ENCODE measurements at regions not wholly inside any gene's neighbourhood (a gene's known extent, or its start where the extent isn't known, plus 50 kb on each side); places are given as distances from the start of the nearest gene placed in this dataset.
A peak's percentile ranks its signal among the peaks of the same experiment; 100 is the strongest.

DNA sequence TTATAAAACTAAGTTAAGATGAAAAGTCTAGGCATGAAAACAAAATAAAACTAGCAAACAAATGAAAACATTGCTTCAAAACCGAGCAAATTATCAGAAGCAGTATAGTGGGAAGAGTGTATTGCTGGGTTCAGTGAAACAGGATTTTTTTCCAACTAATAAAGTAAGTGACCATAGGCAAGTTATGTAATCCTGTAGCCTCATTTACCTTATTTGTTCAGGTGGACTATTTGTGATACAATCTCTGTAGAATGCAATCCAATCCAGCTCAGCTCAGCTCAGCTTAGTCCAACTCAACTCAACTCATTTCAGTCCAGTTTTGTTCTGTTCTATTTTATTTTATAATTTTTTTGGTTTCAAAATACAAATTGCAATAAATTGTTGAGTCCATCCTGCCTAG is 276.7 kb upstream of the LRIG3 start:
- no peak for DNase-seq

DNA sequence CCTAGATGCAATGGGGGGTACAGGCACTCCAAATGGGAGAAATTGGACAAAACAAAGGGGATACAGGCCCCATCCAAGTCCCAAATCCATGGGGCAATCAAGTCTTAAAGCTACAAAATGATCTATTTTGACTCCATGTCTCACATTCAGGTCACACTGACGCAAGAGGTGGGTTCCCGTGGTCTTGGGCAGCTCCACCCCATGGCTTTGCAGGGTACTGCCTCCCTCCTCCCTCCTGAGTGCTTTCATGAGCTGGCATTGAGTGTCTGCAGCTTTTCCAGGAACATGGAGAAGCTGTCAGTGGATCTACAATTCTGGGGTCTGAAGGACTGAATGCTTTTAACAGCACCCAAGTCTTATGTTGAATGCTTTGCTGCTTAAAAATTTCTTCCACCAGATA is 274.5 kb upstream of the LRIG3 start:
- DNase-seq: no peak

DNA sequence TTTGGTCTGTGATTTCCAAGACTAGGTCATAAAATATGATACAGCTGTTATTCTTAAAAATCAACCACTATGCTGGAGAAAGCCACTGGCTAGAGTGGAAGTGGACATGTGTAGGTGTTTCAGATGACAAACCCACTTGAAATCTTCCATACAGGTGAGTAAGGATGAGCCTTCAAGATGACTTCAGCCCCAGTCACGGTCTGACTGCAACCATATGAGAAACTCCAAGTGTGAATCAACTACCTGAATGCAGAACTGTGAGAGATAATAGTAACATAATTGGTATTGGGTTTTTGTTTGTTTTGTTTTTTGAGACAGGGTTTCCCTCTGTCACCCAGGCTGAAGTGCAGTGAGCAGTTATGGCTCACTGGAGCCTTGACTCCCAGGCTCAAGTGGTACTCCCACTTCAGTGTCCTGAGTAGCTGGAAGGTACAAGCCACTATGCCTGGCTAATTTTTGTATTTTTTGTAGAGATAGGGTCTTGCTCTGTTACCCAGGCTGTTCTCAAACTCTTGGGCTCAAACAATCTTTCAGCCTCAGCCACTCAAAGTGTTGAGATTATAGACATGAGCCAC is 273.3 kb upstream of the LRIG3 start:
- no peak for DNase-seq

DNA sequence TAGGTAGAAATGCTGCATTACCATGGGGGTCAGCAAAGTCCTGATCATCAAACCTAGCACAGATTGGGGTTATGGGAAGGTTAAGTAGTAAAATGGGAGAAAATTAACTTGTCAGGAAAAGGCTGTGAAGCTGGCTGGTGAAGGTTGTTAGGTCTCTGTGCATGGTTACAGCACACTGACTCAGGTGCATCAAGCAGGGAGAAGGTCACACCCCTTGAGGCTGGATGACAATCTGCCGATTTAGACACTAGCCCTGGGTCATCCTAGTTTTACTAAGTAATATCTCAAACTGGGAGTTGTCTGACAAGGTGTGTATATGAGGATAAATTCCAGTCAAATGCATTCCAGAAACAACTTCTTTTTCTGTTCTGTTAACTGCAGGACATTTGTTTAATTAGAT is 271.1 kb upstream of the LRIG3 start:
- no peak for DNase-seq

DNA sequence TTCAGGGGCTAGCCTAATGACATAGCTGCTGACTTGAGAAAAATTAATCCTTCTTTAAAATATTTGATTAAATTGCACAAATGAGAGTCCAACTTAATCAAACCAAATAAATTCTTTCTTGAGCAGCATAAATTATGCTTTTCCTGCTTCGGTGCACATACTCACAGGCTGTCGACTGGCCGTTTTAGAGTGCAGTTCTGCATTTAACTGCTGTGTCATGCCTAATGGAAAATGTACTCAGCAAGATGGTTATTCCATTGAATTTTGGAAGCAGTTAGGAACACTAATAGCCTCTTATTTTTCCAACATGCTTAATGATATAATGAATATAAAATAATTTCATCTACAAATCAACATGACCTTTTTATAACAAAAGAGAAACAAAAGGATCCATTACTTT is 266.1 kb upstream of the LRIG3 start:
- DNase-seq: no peak

DNA sequence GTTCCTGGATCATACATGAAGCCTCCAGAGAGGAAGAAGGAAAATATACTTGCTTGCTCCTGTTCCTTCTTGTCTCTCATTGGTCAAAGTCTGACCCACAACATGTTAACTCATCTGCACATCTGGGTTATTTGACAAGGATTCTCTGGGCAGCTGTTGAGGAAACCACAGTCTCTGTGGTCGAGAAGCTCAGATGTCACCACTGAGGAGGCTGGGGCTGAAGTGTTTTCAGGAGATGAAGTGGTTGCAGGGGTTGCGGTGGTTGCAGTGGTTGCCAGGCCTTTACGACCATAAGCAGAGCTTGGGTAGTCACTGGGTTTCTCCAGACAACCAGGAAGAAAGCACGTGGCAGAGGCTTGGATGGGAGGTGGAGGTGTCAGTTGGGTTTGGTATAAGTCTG is 265.0 kb upstream of the LRIG3 start:
- DNase-seq: no peak

DNA sequence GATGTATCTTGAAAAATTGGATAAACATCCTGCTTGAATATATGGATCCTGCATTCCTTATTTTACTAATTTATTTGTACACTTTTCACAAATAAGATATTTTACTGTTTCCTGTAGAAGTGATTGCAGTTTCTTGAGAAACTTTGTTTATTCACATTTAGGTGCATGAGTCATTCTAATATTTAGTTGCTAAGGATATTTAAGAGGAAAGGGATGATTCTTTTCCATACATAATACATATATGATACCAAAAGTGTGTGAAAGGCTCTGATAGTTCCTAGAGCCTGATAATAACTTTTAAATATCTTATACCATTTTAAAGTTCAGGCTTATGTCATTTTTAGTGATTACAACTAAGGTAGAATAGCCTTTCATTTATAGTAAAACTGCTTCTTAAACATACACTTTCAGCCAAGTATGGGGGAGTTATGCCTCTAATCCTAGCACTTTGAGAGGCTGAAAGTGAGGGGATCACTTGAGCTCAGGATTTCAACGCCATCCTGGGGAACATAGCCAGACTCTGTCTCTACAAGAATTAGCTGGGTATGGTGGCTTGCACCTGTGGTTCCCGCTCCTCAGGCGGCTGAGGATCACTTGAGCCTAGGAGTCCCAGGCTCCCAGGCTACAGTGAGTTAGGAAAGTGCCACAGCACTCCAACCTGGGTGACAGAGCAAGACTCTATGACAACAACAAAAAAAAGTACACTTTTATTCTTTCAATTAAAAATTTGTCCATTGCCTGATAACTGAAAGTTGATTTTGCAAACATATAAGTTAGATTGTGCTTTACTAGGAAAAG is 262.6 kb upstream of the LRIG3 start:
- DNase-seq: no peak

DNA sequence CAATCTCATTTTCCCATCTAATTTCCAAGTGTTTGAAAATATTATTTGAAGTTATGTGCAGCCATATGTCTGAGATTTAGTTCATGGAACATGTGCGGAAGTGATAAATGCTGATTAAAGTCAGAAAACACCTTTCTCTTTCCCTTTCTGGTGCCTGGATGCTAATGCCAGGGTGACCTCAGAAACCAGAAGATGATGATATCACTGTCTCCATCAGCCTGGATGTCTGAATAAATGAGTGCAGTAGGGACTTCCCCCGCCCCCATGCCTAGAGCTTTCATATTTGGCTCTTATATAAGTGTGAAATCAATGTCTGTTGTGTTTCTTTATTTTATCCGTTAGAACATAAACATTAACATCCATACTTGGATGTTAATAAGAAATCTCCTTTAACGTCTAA is 261.9 kb upstream of the LRIG3 start:
- DNase-seq: no peak

DNA sequence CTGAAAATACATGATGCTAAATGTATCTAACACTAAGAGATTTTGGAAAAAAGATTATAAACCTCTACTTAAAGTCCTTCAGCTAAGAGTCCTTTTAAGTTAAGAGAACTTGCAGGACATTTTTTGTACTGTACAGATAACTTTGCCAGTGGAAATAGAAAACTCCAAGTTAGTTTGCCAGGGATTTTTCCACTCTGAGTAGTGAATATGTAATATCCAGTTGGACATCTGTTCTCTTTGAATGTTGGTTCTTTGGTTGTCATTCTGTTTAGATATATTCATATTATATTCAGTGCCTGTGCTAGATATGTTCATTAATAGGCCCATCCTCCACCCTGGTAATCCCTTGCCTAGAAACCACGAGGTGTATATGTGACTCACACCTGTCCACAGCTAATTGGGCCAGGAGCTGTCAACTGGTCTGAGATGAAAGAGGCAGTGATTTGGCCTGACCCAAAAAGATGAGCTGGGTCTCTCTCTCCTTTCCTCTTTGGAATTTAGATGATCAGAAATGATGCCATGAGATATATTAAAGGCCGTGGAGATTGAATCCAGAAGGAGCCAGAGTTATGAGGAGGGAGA is 261.0 kb upstream of the LRIG3 start:
- no peak for DNase-seq

DNA sequence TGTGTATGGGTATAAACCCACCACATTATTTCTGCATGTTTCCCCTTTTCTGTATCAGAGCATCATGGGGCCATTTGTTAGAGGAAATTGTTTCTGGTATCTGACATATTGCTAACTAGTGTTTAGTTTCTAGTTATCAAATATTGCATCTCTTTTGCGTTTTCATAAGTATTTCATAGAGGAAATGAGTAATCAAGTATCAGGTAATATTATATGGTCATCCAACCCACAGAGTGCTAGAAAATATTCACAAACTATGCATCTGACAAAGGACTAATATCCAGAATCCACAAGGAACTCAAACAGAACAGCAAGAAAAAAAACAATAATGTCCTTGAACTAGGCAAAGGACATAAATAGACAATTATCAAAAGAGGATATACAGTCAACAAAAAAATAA is 258.9 kb upstream of the LRIG3 start:
- DNase-seq: no peak

DNA sequence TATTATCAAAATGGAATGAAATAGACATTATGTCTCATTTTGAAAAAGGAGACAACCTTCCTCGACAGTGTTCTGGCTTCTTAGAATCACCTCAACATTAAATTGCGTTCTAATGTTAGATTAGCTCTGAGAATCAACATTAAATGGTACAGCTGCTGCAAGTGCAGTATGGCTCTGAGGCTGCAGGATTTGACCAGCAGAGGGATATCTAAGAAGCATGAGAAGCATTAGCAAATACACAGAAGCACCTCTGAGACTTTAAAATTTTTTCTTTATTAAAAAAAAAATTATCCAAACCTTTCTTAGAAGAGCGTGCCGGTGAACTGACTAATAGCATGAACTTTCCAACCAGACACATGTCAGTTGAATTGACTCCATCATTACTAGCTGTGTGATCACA is 253.4 kb upstream of the LRIG3 start:
- no peak for DNase-seq

DNA sequence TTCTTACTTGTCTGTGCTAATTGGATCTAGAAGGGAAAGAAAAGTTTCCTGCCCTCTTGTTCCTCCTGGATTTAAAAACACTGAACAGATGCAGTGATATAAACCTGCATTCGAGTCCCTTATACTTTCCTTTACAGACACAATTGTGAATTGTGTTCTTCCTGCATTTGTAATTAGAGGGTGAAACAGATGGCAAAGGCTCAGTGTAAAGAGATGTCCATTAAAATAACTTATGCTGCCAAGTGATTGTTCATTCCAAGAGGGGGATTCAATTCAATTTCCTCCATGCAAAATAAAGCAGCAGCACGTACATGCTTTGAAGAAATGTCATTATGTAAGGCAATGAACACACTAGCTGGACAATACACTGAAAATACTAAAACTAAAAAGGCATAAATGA is 248.3 kb upstream of the LRIG3 start:
- no peak for DNase-seq

DNA sequence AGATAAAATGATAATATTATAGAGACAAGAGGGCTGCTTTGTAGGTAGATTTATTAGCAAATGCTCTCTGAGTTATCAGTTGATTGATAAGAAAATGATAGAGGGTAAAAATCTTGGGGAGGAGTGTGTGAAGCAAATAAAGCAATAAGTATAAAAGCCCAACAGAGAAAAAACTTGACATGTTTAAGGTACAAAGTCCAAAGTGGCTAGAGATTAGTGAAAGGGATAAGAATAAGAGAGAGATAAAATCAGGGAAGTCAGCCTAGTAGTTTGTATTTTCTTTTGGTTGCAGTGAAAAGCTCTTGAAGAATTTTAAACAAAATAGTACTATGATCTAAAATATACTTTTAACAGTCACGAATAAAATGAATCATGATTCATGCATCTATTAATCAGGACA is 246.2 kb upstream of the LRIG3 start:
- no peak for DNase-seq

DNA sequence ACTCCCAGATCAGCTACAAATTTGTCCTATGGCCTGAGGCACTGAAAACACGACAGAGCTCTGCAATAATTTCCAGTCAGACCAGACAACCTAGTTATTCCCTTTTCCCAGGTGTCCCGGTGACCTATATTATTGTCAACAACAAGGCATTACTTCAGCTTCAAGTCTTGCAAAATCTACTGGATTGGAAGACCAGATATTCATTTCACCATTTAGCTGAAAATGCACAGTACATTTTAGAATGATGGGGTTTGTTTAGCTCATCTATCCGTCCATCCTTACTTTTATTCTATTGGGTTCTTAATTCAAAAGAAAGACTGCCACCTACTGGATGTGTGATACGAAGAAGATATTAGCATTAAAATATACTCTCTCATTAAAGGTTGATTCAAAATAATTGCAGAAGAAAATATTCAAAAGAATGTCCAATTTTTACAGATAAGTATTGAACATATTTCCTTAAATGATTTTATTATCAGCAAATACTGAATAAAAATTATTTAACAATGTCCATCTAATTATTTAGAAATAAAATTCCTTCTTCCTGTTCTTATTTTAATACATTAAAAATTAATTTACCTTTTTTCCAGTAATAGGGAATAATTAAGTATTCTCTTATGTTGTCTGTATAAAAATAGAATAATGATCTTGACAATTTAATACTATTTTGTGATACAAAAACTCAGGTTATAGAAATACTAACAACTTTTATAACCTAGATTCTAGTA is 244.9 kb upstream of the LRIG3 start:
- DNase-seq: peak; percentile 18

DNA sequence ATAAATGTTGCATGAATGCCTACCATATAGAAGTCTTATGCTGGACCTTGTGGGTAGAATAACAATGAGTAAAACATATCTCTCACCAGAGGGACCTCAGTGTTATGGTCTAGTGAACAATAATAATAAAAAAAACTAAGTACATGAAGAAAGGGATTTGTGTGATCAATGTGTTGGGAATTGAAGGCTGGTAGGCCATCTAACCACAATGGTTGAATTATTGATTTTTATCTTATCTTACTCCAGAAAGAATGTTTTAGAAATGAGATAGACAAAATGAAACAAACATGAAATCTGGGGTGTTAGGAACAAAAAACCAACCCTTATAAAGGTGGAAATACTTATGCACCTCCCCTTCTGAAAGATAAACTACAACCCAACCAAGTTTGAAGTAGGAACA is 243.9 kb upstream of the LRIG3 start:
- no peak for DNase-seq

DNA sequence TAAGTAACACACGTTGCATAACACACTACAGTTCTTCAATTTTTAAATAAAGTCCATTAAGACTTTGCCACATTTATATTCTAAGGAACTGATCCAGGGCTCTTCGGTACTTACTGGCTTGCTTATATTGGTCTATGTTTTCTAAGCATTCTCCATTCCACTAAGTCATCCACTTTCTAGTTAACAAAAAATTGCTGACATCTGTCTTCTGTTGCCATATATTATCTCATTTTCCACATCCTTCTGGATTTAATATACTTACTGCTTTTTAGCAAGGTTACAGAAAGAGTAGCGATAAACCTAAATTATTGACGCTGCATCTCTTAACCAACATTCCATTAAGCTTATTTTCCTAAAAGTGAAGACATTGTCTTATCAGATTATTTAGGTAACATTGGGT is 238.4 kb upstream of the LRIG3 start:
- DNase-seq: no peak

DNA sequence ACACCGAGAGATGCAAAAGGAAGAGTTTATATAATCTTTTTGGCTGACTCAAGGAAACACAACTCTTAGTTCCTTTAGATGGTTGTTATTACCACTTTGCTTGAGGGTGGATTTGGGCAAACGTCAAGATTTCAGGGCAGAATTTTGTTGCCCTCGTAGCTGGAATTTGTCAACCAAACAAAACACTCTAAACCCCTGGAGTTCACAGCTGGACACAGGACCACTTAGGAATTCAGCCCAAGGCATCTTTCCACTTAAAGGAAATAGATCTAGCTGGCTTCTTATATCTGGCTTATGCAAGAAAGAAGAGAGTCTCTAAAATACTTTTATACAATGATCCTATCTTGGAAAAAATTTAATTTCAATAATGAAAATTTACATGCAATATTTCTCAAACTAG is 237.8 kb upstream of the LRIG3 start:
- DNase-seq: no peak

DNA sequence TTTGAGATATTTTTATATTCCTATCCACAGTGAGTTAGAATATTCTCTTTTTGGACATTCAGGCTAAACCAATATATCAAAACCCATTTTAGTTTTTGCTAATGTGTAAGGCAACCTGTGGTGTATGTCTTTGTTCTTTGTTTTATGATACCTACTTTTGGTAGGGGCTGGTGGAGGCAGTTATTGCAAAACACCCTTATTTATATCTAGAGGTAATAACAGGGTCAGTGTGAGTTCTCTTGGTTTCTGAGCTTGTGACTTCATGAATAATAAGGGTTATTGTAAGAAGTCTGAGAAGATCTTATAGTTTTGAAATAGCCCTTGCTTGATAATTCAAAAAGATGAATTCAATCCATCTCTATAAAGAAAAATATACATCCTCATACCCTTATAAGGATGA is 235.1 kb upstream of the LRIG3 start:
- no peak for DNase-seq

DNA sequence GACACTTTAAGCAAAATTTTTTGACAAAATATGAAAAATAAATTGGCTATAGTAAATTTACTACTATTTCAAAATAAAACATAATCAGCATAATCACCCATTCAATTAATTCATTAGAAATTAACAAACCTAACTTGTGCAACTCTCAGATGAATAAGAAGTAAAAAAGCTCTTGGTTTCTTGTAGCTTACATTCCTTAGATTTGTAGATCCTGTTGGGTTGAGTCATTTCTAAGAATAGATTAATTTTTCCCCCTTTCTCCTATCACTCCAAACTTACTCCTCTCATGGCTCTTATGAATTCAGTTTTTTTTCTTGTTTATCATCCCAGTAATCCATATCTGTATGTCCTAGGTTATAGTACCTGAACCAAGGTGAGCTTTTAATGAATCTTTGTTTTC is 230.9 kb upstream of the LRIG3 start:
- DNase-seq: no peak

DNA sequence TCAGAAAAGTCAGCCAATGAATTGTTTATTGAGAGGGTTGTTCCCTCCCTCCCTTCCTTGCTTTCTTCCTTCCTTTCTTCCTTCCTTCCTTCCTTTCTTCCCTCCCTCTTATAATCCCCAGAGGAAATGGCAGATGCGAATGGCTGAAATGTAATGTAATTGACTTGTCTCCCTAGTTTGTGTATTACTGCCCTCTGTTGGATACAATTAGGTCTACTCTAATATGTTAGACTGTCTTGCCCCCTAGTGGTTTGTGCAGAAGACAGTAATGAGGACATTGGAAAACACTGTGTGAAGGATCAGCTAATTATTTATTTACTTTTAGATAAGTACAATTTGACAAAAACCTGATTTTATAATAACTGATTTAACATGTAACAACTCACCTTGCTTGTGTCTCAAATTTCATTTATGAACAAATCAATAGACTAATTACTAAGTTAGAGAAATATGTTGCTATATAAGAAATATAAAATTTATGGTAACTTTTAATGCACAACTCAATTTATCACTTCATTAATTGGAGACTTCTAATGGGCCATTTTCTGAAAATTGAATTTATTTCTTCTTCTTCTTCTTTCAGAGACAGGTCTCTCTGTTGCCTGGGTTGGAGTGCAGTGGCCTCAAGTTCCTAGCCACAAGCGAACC is 229.8 kb upstream of the LRIG3 start:
- DNase-seq: peak; percentile 81

DNA sequence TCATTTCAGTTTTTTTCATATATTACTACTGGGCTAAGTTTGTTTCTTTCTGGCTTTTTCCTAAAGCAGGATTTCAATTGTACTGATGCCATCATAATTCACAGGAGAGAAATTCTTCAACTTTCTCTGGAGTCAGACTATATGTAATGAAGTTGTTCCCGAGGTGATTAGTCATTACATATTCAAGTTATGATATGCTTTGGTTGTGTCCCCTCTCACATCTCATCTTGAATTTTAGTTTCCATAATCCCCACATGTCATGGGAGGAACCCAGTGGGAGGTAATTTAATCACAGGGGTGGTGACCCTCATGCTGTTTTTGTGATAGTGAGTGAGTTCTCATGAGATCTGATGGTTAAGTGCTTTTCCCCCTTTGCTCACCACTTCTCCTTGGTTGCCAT is 227.5 kb upstream of the LRIG3 start:
- no peak for DNase-seq

DNA sequence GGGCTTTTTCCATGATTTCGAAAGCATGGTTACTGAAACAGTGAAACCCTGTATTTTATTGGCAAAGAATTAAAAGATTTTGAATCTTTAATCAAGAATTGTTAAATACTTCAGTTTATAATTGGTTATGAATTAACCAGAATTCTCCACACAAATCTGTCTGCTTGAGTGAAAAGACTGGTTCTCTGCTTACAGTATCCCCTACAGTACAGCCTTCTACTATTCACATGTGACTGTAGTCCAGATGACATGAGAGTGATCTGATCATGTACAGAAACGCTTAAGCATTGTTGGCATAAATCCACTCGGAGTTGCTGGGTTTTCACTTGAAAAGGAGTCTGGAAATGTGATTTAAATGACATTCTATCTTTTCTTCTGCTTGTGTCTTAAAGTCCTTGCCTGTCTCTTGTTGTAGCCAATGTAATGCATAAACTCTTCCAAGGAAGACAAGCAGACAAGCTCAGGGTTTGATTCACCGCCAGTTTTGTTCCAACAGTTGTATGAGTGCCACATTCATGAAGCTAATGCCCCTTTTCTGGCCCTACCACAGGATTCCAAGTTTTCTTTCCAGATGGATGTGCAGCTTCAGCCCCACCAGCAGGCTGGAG is 222.0 kb upstream of the LRIG3 start:
- DNase-seq: no peak

DNA sequence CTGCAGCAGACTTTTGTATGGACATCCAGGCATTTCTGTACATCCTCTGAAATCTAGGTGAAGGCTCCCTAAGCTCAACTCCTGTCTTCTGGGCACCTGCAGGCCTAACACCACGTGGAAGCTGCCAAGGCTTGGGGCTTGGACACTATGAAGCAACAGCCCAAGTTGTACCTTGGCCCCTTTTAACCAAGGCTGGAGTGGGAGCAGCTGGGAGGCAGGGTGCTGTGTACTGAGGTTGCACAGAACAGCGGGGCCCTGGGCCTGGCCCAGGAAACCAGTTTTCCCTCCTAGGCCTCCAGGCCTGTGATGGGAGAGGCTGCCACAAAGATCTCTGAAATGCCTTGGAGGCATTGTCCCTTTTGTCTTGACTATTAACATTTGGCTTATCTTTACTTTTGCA is 214.4 kb upstream of the LRIG3 start:
- no peak for DNase-seq

Data from RPMI8226 (cell line).